ENCODE measurements at regions not wholly inside any gene's neighbourhood (a gene's known extent, or its start where the extent isn't known, plus 50 kb on each side); places are given as distances from the start of the nearest gene placed in this dataset.

- TF ChIP-seq EZH2 (IDR thresholded peaks at IDR 0.05; ENCODE audit: borderline replicate concordance, low read depth, low read length, severe bottlenecking) (no peak), CTCF (IDR thresholded peaks at IDR 0.05; ENCODE audit: extremely low read depth in 1 of 2, insufficient read depth in 1 of 2, low read depth in 1 of 2, low read length in 2 of 2) (no peak), POLR2AphosphoS5 (IDR thresholded peaks at IDR 0.05; ENCODE audit: insufficient read depth, low read depth, low read length) (no peak), JUN (IDR thresholded peaks at IDR 0.05; ENCODE audit: borderline replicate concordance, insufficient read depth, insufficient read length, low read depth) (no peak), POLR2A (IDR thresholded peaks at IDR 0.05; ENCODE audit: low read depth, low read length) (no peak), MYC (IDR thresholded peaks at IDR 0.05; ENCODE audit: low read depth, low read length) (no peak), MAX (IDR thresholded peaks at IDR 0.05; ENCODE audit: insufficient read depth, insufficient read length) (no peak), FOS (IDR thresholded peaks at IDR 0.05; ENCODE audit: borderline replicate concordance, insufficient read depth, low read length) (no peak)
Measured at GRCh38 chr21:31493350-31493880, 149.4 kb upstream of the TIAM1 start.
